GM10248 (cell line): ENCODE measurements at regions not wholly inside any gene's neighbourhood (a gene's known extent, or its start where the extent isn't known, plus 50 kb on each side); places are given as distances from the start of the nearest gene placed in this dataset.

Experiments used
- CTCF ChIA-PET: fragments of 300-600 bp; sonication (Branson Sonifier 250); formaldehyde crosslinking; extraction: SDS; loops from one replicate; lab custom pipeline; 2021; ENCODE audit warnings: antibody characterized with exemption; lab: Yijun Ruan, JAX
- POLR2A ChIA-PET: fragments of 350-650 bp; sonication (Branson Sonifier 250); formaldehyde crosslinking; extraction: SDS; loops from one replicate; lab custom pipeline; 2020; ENCODE audit warnings: antibody characterized with exemption; lab: Yijun Ruan, JAX
- DNase-seq: peaks from one replicate; pipeline ENCODE4 v3.0.0; 2012; ENCODE audit errors: extremely low spot score
- CTCF ChIP-seq: IDR thresholded peaks from 2 replicates; pipeline ENCODE4 v1.5.1; 2012; ENCODE audit warnings: mild to moderate bottlenecking, low read depth; ENCODE audit errors: extremely low read depth, missing control alignments, control extremely low read depth

DNA sequence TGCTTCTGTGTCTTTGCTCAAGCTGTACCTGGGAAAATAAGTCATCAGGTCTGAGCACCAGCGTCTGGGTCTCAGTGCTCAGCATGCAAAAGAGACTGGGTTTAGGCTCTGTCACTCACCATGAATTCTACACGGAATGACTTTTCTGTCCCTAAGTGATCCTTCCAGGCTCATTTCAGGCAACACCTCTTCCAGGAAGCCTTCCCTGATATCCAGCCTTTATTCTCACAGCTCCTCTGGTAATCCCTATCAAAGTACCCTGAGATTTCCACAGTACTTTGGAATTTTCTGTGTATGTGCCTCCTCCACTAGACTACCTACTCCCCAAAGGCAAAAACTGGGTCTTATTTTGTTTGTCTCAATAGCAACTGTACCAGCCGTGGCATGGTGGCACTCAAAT lies 92.7 kb upstream of the BOD1 start:
- TF ChIP-seq CTCF = no peak
- no peak for DNase-seq
- ChIA-PET CTCF (interaction anchor here (2.6 kb wide), 1 partner anchor 11 kb away, joined by 10 read pairs; no protein-coding TSS in a partner anchor), POLR2A (no interaction called here)

- CTCF ChIA-PET = interaction anchor here (1.1 to 2.6 kb wide), 2 partner anchors 10 to 192 kb away, joined by 3 to 10 read pairs; no protein-coding TSS in a partner anchor
- POLR2A ChIA-PET = no interaction called here
Measured at GRCh38 chr5:173709761-173710160, 93.3 kb upstream of the BOD1 start.

DNA sequence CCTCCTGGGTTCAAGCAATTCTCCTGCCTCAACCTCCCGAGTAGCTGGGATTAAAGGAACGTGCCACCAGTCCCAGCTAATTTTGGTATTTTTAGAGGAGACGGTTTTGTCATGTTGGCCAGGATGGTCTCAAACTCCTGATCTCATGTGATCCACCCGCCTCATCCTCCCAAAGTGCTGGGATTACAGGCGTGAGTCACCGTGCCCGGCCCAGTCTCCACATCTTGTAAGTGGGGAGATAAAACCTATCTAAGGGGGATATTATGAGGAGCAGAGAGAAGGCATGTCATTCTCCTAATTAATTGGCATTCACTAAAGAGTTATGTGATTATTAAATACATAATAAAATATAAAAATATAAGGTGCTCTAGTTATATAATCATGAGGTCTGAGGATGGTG lies 94.1 kb upstream of the BOD1 start:
- TF ChIP-seq CTCF = no peak
- CTCF ChIA-PET = interaction anchor here (1.1 to 2.6 kb wide), 2 partner anchors 9 to 191 kb away, joined by 3 to 10 read pairs; no protein-coding TSS in a partner anchor
- POLR2A ChIA-PET = no interaction called here
- DNase-seq = no peak

More at GRCh38 chr5:173709761-173710160, 93.3 kb upstream of the BOD1 start:
- no peak for DNase-seq
- TF ChIP-seq CTCF = no peak

GRCh38 chr5:173711466-173711865 lies 95.0 kb upstream of the BOD1 start:
- TF ChIP-seq CTCF = no peak
- ChIA-PET POLR2A (no interaction called here), CTCF (interaction anchor here (2.6 kb wide), 1 partner anchor 8 kb away, joined by 10 read pairs; no protein-coding TSS in a partner anchor)
- no peak for DNase-seq

- no peak for TF ChIP-seq CTCF
- POLR2A ChIA-PET = no interaction called here
- CTCF ChIA-PET = interaction anchor here (0.7 to 1.6 kb wide), 3 partner anchors 13 to 46 kb away, joined by 3 read pairs; no protein-coding TSS in a partner anchor
- no peak for DNase-seq
Measured at GRCh38 chr5:173712609-173713175, 96.2 kb upstream of the BOD1 start.

DNA sequence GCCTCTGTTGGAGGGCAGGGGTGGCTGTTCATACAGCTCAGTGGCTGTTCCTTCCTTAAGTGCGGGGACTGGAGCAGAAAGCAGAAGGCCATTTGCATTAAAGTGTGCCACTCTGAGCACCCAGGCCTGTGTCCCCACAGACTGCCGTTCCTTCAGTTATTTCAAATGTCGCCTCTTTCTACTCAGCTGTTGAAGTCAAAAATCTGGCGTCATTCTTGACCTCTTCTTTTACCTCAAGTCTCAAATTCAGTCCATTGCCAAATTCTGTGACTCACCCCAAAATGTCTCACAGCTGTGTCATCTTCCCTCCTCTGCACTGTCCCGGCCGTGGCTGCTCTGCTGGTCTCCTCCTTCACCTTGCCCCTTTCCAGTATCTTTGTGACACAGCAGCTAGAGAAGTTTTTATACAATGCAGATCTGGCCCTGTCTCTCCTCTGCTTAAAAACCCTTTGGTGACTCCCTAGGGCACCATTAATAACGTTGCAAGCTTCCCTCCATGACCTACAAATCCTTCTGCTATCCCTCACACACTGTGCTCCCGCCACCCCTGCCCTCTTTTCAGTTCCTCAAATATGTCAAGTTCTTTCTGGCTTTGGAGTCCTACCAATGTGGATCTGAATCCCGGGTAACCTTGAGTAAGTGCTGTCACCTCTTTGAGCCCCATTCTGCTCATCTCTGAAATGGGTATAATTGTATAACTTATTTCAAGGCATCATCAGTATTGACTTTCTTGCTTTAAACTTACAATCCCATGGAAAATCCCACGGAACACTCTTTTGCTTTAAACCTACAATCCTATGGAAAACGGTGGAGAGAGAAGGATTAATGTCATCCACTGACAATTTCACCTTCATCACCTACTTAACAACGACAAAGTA lies 98.3 kb upstream of the BOD1 start:
- TF ChIP-seq CTCF = no peak
- DNase-seq = no peak
- ChIA-PET POLR2A (no interaction called here), CTCF (interaction anchor here (0.7 to 1.8 kb wide), 5 partner anchors 14 to 211 kb away, joined by 3 to 4 read pairs (median 3); no protein-coding TSS in a partner anchor)
